ENCODE measurements at regions not wholly inside any gene's neighbourhood (a gene's known extent, or its start where the extent isn't known, plus 50 kb on each side); places are given as distances from the start of the nearest gene placed in this dataset.

DNA sequence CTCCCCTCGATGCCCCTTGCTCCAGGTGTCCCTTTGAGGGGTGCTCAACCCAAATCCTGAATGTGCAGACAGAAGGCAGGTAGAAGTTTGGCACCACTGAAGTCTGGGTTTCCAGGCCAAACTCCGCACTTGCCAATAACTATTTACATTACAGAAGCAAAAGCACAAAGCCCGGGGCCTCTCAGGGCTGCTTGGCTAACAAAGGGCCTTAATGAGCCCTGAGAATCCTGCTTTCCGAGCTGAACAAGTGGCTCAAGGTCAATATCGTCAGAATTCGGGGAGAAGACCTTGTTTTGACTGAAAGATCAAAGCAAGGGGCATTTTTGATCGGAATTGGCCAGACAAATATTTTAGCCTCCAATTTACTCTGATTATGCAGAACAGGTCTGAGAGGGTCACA is 189.9 kb downstream of the HERPUD2 start:
- TF ChIP-seq ARNT (IDR thresholded peaks at IDR 0.05) (no peak), SP1 (IDR thresholded peaks at IDR 0.05) (no peak), ELF4 (IDR thresholded peaks at IDR 0.05) (no peak), TARDBP (IDR thresholded peaks at IDR 0.05) (no peak), L3MBTL2 (conservative IDR thresholded peaks at IDR 0.05) (no peak), SUZ12 (IDR thresholded peaks at IDR 0.05) (no peak), PKNOX1 (IDR thresholded peaks at IDR 0.05) (no peak), FOXM1 (IDR thresholded peaks at IDR 0.05; ENCODE audit: borderline replicate concordance) (no peak), FOXK2 (IDR thresholded peaks at IDR 0.05) (no peak), BHLHE40 (IDR thresholded peaks at IDR 0.05; ENCODE audit: borderline replicate concordance) (no peak), HDGF (IDR thresholded peaks at IDR 0.05; ENCODE audit: borderline replicate concordance) (no peak)
